DND-41 (cell line): ENCODE measurements at regions not wholly inside any gene's neighbourhood (a gene's known extent, or its start where the extent isn't known, plus 50 kb on each side); places are given as distances from the start of the nearest gene placed in this dataset.

Experiments
- EZH2 ChIP-seq: IDR thresholded peaks from 3 replicates; pipeline ENCODE4 v1.6.1; 2012; ENCODE audit warnings: borderline replicate concordance, low read depth, mild to moderate bottlenecking, moderate library complexity, low read length, inconsistent platforms; ENCODE audit not compliant: severe bottlenecking
- TF ChIP-seq, protein P1 (sequence below): IDR thresholded peaks from 2 replicates; pipeline ENCODE4 v1.5.1; 2012; ENCODE audit warnings: borderline replicate concordance, low read length, moderate library complexity, mild to moderate bottlenecking; ENCODE audit not compliant: poor library complexity, severe bottlenecking; ENCODE audit errors: extremely low read depth

DNA sequence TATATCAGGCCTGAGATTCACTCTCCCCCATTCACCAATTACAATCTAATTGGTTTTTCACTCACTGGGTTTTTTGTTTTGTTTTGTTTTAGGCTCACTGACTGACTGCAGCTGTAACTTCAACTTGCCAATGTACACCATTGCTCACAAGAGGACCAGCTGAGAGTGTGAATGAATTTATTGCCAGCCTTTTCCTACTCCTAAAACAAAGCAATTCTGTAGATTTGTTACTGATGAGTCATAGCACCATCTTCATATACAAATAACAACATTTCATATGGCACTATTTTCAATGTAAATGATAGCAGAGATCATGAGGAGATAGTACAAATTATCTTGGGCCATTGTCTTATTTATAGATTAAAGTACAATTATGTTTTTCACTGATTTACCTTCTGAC, 76.0 kb upstream of the DPYD start:
- no peak for TF ChIP-seq EZH2
- TF ChIP-seq, protein P1, sequence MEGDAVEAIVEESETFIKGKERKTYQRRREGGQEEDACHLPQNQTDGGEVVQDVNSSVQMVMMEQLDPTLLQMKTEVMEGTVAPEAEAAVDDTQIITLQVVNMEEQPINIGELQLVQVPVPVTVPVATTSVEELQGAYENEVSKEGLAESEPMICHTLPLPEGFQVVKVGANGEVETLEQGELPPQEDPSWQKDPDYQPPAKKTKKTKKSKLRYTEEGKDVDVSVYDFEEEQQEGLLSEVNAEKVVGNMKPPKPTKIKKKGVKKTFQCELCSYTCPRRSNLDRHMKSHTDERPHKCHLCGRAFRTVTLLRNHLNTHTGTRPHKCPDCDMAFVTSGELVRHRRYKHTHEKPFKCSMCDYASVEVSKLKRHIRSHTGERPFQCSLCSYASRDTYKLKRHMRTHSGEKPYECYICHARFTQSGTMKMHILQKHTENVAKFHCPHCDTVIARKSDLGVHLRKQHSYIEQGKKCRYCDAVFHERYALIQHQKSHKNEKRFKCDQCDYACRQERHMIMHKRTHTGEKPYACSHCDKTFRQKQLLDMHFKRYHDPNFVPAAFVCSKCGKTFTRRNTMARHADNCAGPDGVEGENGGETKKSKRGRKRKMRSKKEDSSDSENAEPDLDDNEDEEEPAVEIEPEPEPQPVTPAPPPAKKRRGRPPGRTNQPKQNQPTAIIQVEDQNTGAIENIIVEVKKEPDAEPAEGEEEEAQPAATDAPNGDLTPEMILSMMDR = no peak
